Stimulated activated CD4-positive, alpha-beta T cell treated with anti-CD3 and anti-CD28 coated beads, TNF-alpha, amount 100 ng/mL, for 24 hours (primary cell): ENCODE measurements at regions not wholly inside any gene's neighbourhood (a gene's known extent, or its start where the extent isn't known, plus 50 kb on each side); places are given as distances from the start of the nearest gene placed in this dataset.

ENCODE experiments used
- DNase-seq, 3 experiments: peaks; one replicate each; pipeline ENCODE4 v3.0.0-alpha.2; 2020; ENCODE audit warnings: low read depth in 3 of 3

- no peak for DNase-seq
Measured at GRCh38 chr16:13552062-13552959, 367.6 kb upstream of the ERCC4 start.

GRCh38 chr16:13552960-13553257, 367.0 kb upstream of the ERCC4 start:
- no peak for DNase-seq

GRCh38 chr16:13553453-13553985, 366.4 kb upstream of the ERCC4 start:
- no peak for DNase-seq

GRCh38 chr16:13554005-13554404, 365.9 kb upstream of the ERCC4 start:
- no peak for DNase-seq

- DNase-seq = no peak
Measured at GRCh38 chr16:13554643-13555042, 365.3 kb upstream of the ERCC4 start.

- DNase-seq = no peak
Measured at GRCh38 chr16:13557418-13557817, 362.5 kb upstream of the ERCC4 start.

GRCh38 chr16:13558752-13559151, 361.2 kb upstream of the ERCC4 start:
- DNase-seq = no peak

GRCh38 chr16:13559624-13560023, 360.3 kb upstream of the ERCC4 start:
- no peak for DNase-seq

- DNase-seq = no peak
Measured at GRCh38 chr16:13560151-13560550, 359.8 kb upstream of the ERCC4 start.

- no peak for DNase-seq
Measured at GRCh38 chr16:13561291-13562070, 358.5 kb upstream of the ERCC4 start.

GRCh38 chr16:13568803-13569202, 351.2 kb upstream of the ERCC4 start:
- no peak for DNase-seq

GRCh38 chr16:13569986-13570385, 350.0 kb upstream of the ERCC4 start:
- DNase-seq = no peak

GRCh38 chr16:13571036-13571435, 348.9 kb upstream of the ERCC4 start:
- no peak for DNase-seq

- no peak for DNase-seq
Measured at GRCh38 chr16:13573903-13574302, 346.1 kb upstream of the ERCC4 start.

GRCh38 chr16:13586051-13586450, 333.9 kb upstream of the ERCC4 start:
- DNase-seq = no peak

GRCh38 chr16:13587181-13587580, 332.8 kb upstream of the ERCC4 start:
- DNase-seq = no peak

GRCh38 chr16:13594823-13595222, 325.1 kb upstream of the ERCC4 start:
- no peak for DNase-seq

- DNase-seq = no peak
Measured at GRCh38 chr16:13606804-13607203, 313.1 kb upstream of the ERCC4 start.

GRCh38 chr16:13607289-13607688, 312.7 kb upstream of the ERCC4 start:
- no peak for DNase-seq

GRCh38 chr16:13611596-13611995, 308.4 kb upstream of the ERCC4 start:
- no peak for DNase-seq

GRCh38 chr16:13612623-13613022, 307.3 kb upstream of the ERCC4 start:
- no peak for DNase-seq

GRCh38 chr16:13613165-13613564, 306.8 kb upstream of the ERCC4 start:
- DNase-seq = no peak

- no peak for DNase-seq
Measured at GRCh38 chr16:13621639-13622038, 298.3 kb upstream of the ERCC4 start.
